Hepatocyte (in vitro differentiated cells): ENCODE measurements at regions not wholly inside any gene's neighbourhood (a gene's known extent, or its start where the extent isn't known, plus 50 kb on each side); places are given as distances from the start of the nearest gene placed in this dataset.

Experiments
- EZH2 ChIP-seq: fragments of 200-600 bp; sonication (generic); IDR thresholded peaks from 2 replicates; pipeline ENCODE4 v1.6.1; 2016; ENCODE audit warnings: antibody characterized with exemption, mild to moderate bottlenecking, borderline replicate concordance
- EZH2phosphoT487 ChIP-seq: fragments of 200-600 bp; sonication (generic); IDR thresholded peaks from one replicate; pipeline ENCODE4 v1.6.1; 2018; ENCODE audit warnings: antibody characterized with exemption, mild to moderate bottlenecking, low read depth, moderate library complexity; ENCODE audit not compliant: unreplicated experiment, severe bottlenecking
- TF ChIP-seq, protein P1 (sequence below): fragments of 200-600 bp; sonication (generic); IDR thresholded peaks from 2 replicates; pipeline ENCODE4 v1.5.1; 2016; ENCODE audit warnings: antibody characterized with exemption, mild to moderate bottlenecking; ENCODE audit not compliant: poor library complexity

GRCh38 chr6:47141171-47141570 is 99.0 kb upstream of the ADGRF1 start:
- TF ChIP-seq, protein P1, sequence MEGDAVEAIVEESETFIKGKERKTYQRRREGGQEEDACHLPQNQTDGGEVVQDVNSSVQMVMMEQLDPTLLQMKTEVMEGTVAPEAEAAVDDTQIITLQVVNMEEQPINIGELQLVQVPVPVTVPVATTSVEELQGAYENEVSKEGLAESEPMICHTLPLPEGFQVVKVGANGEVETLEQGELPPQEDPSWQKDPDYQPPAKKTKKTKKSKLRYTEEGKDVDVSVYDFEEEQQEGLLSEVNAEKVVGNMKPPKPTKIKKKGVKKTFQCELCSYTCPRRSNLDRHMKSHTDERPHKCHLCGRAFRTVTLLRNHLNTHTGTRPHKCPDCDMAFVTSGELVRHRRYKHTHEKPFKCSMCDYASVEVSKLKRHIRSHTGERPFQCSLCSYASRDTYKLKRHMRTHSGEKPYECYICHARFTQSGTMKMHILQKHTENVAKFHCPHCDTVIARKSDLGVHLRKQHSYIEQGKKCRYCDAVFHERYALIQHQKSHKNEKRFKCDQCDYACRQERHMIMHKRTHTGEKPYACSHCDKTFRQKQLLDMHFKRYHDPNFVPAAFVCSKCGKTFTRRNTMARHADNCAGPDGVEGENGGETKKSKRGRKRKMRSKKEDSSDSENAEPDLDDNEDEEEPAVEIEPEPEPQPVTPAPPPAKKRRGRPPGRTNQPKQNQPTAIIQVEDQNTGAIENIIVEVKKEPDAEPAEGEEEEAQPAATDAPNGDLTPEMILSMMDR, result no peak
- no peak for TF ChIP-seq EZH2
- TF ChIP-seq EZH2phosphoT487, result no peak
